ENCODE measurements at regions not wholly inside any gene's neighbourhood (a gene's known extent, or its start where the extent isn't known, plus 50 kb on each side); places are given as distances from the start of the nearest gene placed in this dataset.

DNA sequence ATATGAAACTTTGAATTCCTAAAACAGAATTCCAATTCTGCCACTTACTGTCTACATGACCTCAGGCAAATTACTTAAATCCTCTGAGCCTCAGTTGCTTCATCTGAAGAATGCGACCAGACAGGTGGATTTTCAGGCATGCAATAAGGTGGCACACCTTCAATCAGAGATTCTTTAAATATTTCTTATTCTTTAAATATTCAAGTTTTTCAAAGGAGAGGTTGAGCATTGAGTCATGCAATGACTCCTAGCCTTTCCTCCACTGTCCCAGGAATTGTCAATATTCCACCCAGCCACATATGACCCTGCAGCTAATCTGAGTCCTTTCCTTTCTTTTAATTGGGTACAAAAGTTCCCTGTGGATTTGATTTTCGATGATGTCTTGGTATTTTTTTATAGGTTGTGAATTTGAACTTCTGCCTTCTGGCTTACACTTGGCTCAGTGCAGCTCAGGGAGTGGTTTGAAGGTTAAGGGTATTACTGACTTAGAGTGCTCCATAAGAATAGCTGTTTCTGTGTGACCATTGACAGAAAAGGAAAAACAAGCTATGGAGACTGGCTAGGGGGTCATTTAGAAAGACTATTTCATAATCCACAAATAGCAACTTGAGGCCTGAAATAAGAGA lies 52.2 kb upstream of the PRDX6 start:
- peaks cover 3% of the 10 kb centered on the region for H3K9me1 ChIP-seq (ENCODE audit: insufficient read depth, low read length)
- POLR2A ChIA-PET (ENCODE audit: unreplicated experiment), result no interaction called here
- intact Hi-C loops (cut with micrococcal nuclease), result loop anchor here (5.0 kb wide), 1 partner anchor 1317 kb away; no protein-coding TSS in a partner anchor
- H2AK9ac ChIP-seq (replicated peaks; ENCODE audit: low read depth, low read length, poor library complexity), result no peak overlapping the region
- H3K56ac ChIP-seq (ENCODE audit: extremely low read depth, insufficient read depth, low read length), result no peak overlapping the region
- CTCF ChIA-PET, result interaction anchor here (0.5 kb wide), 1 partner anchor 12 kb away, joined by 3 read pairs; no protein-coding TSS in a partner anchor
- no peak overlapping the region for H2AFZ ChIP-seq (replicated peaks; ENCODE audit: low read length, poor library complexity)
- no peak overlapping the region for H3K23ac ChIP-seq (ENCODE audit: low read depth, low read length)
- no peak overlapping the region for H2BK120ac ChIP-seq (ENCODE audit: low read depth, low read length)
- peaks cover 4% of the 10 kb centered on the region; the same call in 1 of the 2 replicates for H3K4me1 ChIP-seq (ENCODE audit: control insufficient read depth, insufficient read depth, low read length)
- H2BK20ac ChIP-seq (ENCODE audit: low read depth, low read length), result no peak overlapping the region
- no peak overlapping the region for H2BK5ac ChIP-seq (ENCODE audit: low read depth, low read length, poor library complexity, severe bottlenecking)
- in situ Hi-C loops (cut with MboI; ENCODE audit: low sequenced_read_pairs), result no loop called here
- dilution Hi-C loops (cut with HindIII; ENCODE audit: low sequenced_read_pairs, unreplicated experiment), result no loop called here
- no peak overlapping the region for H4K5ac ChIP-seq (ENCODE audit: low read depth, low read length)
- H3K4me3 ChIP-seq (ENCODE audit: insufficient read depth, low read depth, low read length), result no peak overlapping the region
- peaks cover 0 to 4% of the 10 kb centered on the region in 2 experiments; a peak in 1 of 4 replicates for H3K79me1 ChIP-seq (ENCODE audit: low read depth in 1 of 2, low read length in 2 of 2)
- no peaks in the 10 kb centered on the region for H3K36me3 ChIP-seq (ENCODE audit: control insufficient read depth, insufficient read depth, low read length)
- H3K27ac ChIP-seq (ENCODE audit: insufficient read depth, low read length), result no peak overlapping the region
- H4K20me1 ChIP-seq (ENCODE audit: insufficient read depth, low read length), result no peaks in the 10 kb centered on the region
- no peak overlapping the region for H2AK5ac ChIP-seq (ENCODE audit: low read depth, low read length)
- H2BK15ac ChIP-seq (ENCODE audit: low read depth, low read length), result no peak overlapping the region
- no TSS peak for BruUV-seq (replicated peaks)
- H3K14ac ChIP-seq (replicated peaks; ENCODE audit: low read depth, low read length), result no peak overlapping the region
- peak; percentile 8 for DNase-seq
- H4K8ac ChIP-seq (ENCODE audit: low read depth in 2 of 2, low read length in 2 of 2), result no peak overlapping the region
- TF ChIP-seq MAFK (IDR thresholded peaks at IDR 0.05; ENCODE audit: low read depth, low read length) (no peak), RFX5 (IDR thresholded peaks at IDR 0.05; ENCODE audit: low read depth, low read length) (peak; percentile 61; the same call in 1 of the 2 replicates)
- ATAC-seq (ENCODE audit: low read depth), result no peak
- no peak overlapping the region for H4K91ac ChIP-seq (ENCODE audit: insufficient read depth, low read depth, low read length)
- H3K9ac ChIP-seq (ENCODE audit: low read depth, low read length), result no peak overlapping the region
- no peak overlapping the region for H3K4me2 ChIP-seq (ENCODE audit: low read depth, low read length)
- H3K4ac ChIP-seq (ENCODE audit: low read depth, low read length), result no peak overlapping the region
- H3K18ac ChIP-seq (ENCODE audit: low read depth, low read length), result no peak overlapping the region
- WGBS, 2 experiments (ENCODE audit: extremely low coverage in 2 of 2, insufficient read length in 1 of 2), result no CpG with 5 or more reads among the region's 2 CpGs
- H3K27me3 ChIP-seq (ENCODE audit: control insufficient read depth, insufficient read depth, low read length), result no peaks in the 10 kb centered on the region
- H3K9me3 ChIP-seq (ENCODE audit: control insufficient read depth, insufficient read depth, low read length), result no peaks in the 10 kb centered on the region

Data from IMR-90 (cell line).